ENCODE measurements at regions not wholly inside any gene's neighbourhood (a gene's known extent, or its start where the extent isn't known, plus 50 kb on each side); places are given as distances from the start of the nearest gene placed in this dataset.

DNA sequence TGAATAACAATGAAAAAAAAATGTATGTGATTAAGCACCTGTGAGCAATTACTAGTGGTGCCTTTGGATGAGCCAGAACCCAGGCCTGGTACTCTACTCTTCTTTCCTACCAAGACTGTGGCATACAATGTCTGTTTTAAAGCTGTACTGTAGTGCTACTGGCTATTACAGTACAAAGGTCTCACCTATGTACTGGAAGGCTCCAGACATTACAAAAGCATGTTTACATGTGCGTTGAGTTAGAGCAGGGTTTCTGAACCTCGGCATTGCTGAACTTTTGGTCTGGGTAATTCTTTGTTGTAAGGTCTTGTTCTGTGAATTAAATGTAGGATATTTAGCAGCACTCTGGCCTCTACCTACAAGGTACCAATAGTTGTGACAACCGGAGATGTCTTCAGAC, 153.8 kb downstream of the SPATA18 start:
- no peak for TF ChIP-seq CTCF (IDR thresholded peaks at IDR 0.05)
- no peak for TF ChIP-seq POLR2A (IDR thresholded peaks at IDR 0.05)

Measured in thyroid gland (tissue), 4 donors.